ENCODE measurements at regions not wholly inside any gene's neighbourhood (a gene's known extent, or its start where the extent isn't known, plus 50 kb on each side); places are given as distances from the start of the nearest gene placed in this dataset.

- no peaks in the 10 kb centered on the region for H3K4me1 ChIP-seq (ENCODE audit: control insufficient read depth in 3 of 3, insufficient read depth in 2 of 3, low read depth in 1 of 3, low read length in 2 of 3)
- peaks cover 0 to 2% (median 2%) of the 10 kb centered on the region in 3 donors for H3K27me3 ChIP-seq (ENCODE audit: control insufficient read depth in 3 of 3, insufficient read depth in 3 of 3, low read length in 3 of 3)
- no peak overlapping the region for H3K4me3 ChIP-seq (ENCODE audit: low read depth in 1 of 3, low read length in 3 of 3)
- no peak for FAIRE-seq
- 97 to 100% (median 100%) methylated on average over 1 of the region's 1 CpG for WGBS, 3 donors
- H3K27ac ChIP-seq (ENCODE audit: low read depth in 1 of 3, low read length in 2 of 3) = no peak overlapping the region
- no peaks in the 10 kb centered on the region for H3K9me3 ChIP-seq (ENCODE audit: control insufficient read depth in 2 of 2, insufficient read depth in 1 of 2, low read depth in 1 of 2, low read length in 1 of 2)
- no peaks in the 10 kb centered on the region for H3K36me3 ChIP-seq (ENCODE audit: control insufficient read depth in 3 of 3, insufficient read depth in 2 of 3, low read depth in 1 of 3, low read length in 3 of 3)
- DNase-seq = no peak
Measured at GRCh38 chr2:235257590-235257989, 236.3 kb upstream of the AGAP1 start.

GRCh38 chr2:235262750-235263149 is 231.1 kb upstream of the AGAP1 start:
- Histone ChIP-seq H3K9me3 (ENCODE audit: control insufficient read depth in 2 of 2, insufficient read depth in 1 of 2, low read depth in 1 of 2, low read length in 1 of 2) (no peaks in the 10 kb centered on the region), H3K4me3 (ENCODE audit: low read depth in 1 of 3, low read length in 3 of 3) (no peak overlapping the region), H3K36me3 (ENCODE audit: control insufficient read depth in 3 of 3, insufficient read depth in 2 of 3, low read depth in 1 of 3, low read length in 3 of 3) (no peaks in the 10 kb centered on the region), H3K4me1 (ENCODE audit: control insufficient read depth in 3 of 3, insufficient read depth in 2 of 3, low read depth in 1 of 3, low read length in 2 of 3) (peaks cover 0 to 2% (median 0%) of the 10 kb centered on the region in 3 donors), H3K27me3 (ENCODE audit: control insufficient read depth in 3 of 3, insufficient read depth in 3 of 3, low read length in 3 of 3) (peaks cover 0 to 3% (median 0%) of the 10 kb centered on the region in 3 donors), H3K27ac (ENCODE audit: low read depth in 1 of 3, low read length in 2 of 3) (peak overlapping the region in 1 of 3 donors; percentile 45)
- 76 to 87% (median 80%) methylated on average over 4 of the region's 4 CpGs for WGBS, 3 donors
- DNase-seq = no peak
- FAIRE-seq = no peak

GRCh38 chr2:235263205-235264120 is 230.4 kb upstream of the AGAP1 start:
- DNase-seq = peak; percentile 54 to 81
- no peak overlapping the region for H3K4me3 ChIP-seq (ENCODE audit: low read depth in 1 of 3, low read length in 3 of 3)
- no peaks in the 10 kb centered on the region for H3K36me3 ChIP-seq (ENCODE audit: control insufficient read depth in 3 of 3, insufficient read depth in 2 of 3, low read depth in 1 of 3, low read length in 3 of 3)
- H3K27ac ChIP-seq (ENCODE audit: low read depth in 1 of 3, low read length in 2 of 3) = peak overlapping the region in 2 of 3 donors; percentile 34 to 74
- WGBS, 3 donors = 20 to 41% (median 26%) methylated on average over 28 of the region's 28 CpGs
- no peaks in the 10 kb centered on the region for H3K9me3 ChIP-seq (ENCODE audit: control insufficient read depth in 2 of 2, insufficient read depth in 1 of 2, low read depth in 1 of 2, low read length in 1 of 2)
- no peak for FAIRE-seq
- peaks cover 0 to 3% (median 2%) of the 10 kb centered on the region in 3 donors for H3K4me1 ChIP-seq (ENCODE audit: control insufficient read depth in 3 of 3, insufficient read depth in 2 of 3, low read depth in 1 of 3, low read length in 2 of 3)
- H3K27me3 ChIP-seq (ENCODE audit: control insufficient read depth in 3 of 3, insufficient read depth in 3 of 3, low read length in 3 of 3) = peaks cover 0 to 3% (median 0%) of the 10 kb centered on the region in 3 donors

GRCh38 chr2:235264121-235264493 is 229.7 kb upstream of the AGAP1 start:
- DNase-seq (no peak), FAIRE-seq (no peak)
- no peak overlapping the region for H3K4me3 ChIP-seq (ENCODE audit: low read depth in 1 of 3, low read length in 3 of 3)
- WGBS, 3 donors = 24 to 65% (median 28%) methylated on average over 1 of the region's 1 CpG
- H3K36me3 ChIP-seq (ENCODE audit: control insufficient read depth in 3 of 3, insufficient read depth in 2 of 3, low read depth in 1 of 3, low read length in 3 of 3) = no peaks in the 10 kb centered on the region
- H3K27ac ChIP-seq (ENCODE audit: low read depth in 1 of 3, low read length in 2 of 3) = peak overlapping the region in 1 of 3 donors; percentile 74
- no peaks in the 10 kb centered on the region for H3K9me3 ChIP-seq (ENCODE audit: control insufficient read depth in 2 of 2, insufficient read depth in 1 of 2, low read depth in 1 of 2, low read length in 1 of 2)
- H3K4me1 ChIP-seq (ENCODE audit: control insufficient read depth in 3 of 3, insufficient read depth in 2 of 3, low read depth in 1 of 3, low read length in 2 of 3) = peaks cover 0 to 3% (median 2%) of the 10 kb centered on the region in 3 donors
- H3K27me3 ChIP-seq (ENCODE audit: control insufficient read depth in 3 of 3, insufficient read depth in 3 of 3, low read length in 3 of 3) = peaks cover 0 to 3% (median 0%) of the 10 kb centered on the region in 3 donors

- DNase-seq = peak in 1 of 2 donors; percentile 10
- H3K27ac ChIP-seq (ENCODE audit: low read depth in 1 of 3, low read length in 2 of 3) = no peak overlapping the region
- WGBS, 3 donors = 30 to 82% (median 30%) methylated on average over 8 of the region's 8 CpGs
Measured at GRCh38 chr2:235264512-235264911, 229.3 kb upstream of the AGAP1 start.

GRCh38 chr2:235265348-235265965 is 228.4 kb upstream of the AGAP1 start:
- Histone ChIP-seq H3K4me1 (ENCODE audit: control insufficient read depth in 3 of 3, insufficient read depth in 2 of 3, low read depth in 1 of 3, low read length in 2 of 3) (peaks cover 0 to 3% (median 2%) of the 10 kb centered on the region in 3 donors), H3K36me3 (ENCODE audit: control insufficient read depth in 3 of 3, insufficient read depth in 2 of 3, low read depth in 1 of 3, low read length in 3 of 3) (no peaks in the 10 kb centered on the region), H3K27ac (ENCODE audit: low read depth in 1 of 3, low read length in 2 of 3) (no peak overlapping the region), H3K4me3 (ENCODE audit: low read depth in 1 of 3, low read length in 3 of 3) (no peak overlapping the region), H3K27me3 (ENCODE audit: control insufficient read depth in 3 of 3, insufficient read depth in 3 of 3, low read length in 3 of 3) (peaks cover 0 to 3% (median 0%) of the 10 kb centered on the region in 3 donors), H3K9me3 (ENCODE audit: control insufficient read depth in 2 of 2, insufficient read depth in 1 of 2, low read depth in 1 of 2, low read length in 1 of 2) (no peaks in the 10 kb centered on the region)
- 30 to 56% (median 49%) methylated on average over 9 of the region's 9 CpGs for WGBS, 3 donors
- DNase-seq (no peak), FAIRE-seq (no peak)

More at GRCh38 chr2:235264512-235264911, 229.3 kb upstream of the AGAP1 start:
- FAIRE-seq = no peak
- Histone ChIP-seq H3K4me1 (ENCODE audit: control insufficient read depth in 3 of 3, insufficient read depth in 2 of 3, low read depth in 1 of 3, low read length in 2 of 3) (peaks cover 0 to 3% (median 2%) of the 10 kb centered on the region in 3 donors), H3K4me3 (ENCODE audit: low read depth in 1 of 3, low read length in 3 of 3) (no peak overlapping the region), H3K27me3 (ENCODE audit: control insufficient read depth in 3 of 3, insufficient read depth in 3 of 3, low read length in 3 of 3) (peaks cover 0 to 3% (median 0%) of the 10 kb centered on the region in 3 donors), H3K9me3 (ENCODE audit: control insufficient read depth in 2 of 2, insufficient read depth in 1 of 2, low read depth in 1 of 2, low read length in 1 of 2) (no peaks in the 10 kb centered on the region), H3K36me3 (ENCODE audit: control insufficient read depth in 3 of 3, insufficient read depth in 2 of 3, low read depth in 1 of 3, low read length in 3 of 3) (no peaks in the 10 kb centered on the region)

- WGBS, 3 donors = 69 to 81% (median 75%) methylated on average over 3 of the region's 3 CpGs
- no peak overlapping the region for H3K27ac ChIP-seq (ENCODE audit: low read depth in 1 of 3, low read length in 2 of 3)
- FAIRE-seq = no peak
- H3K9me3 ChIP-seq (ENCODE audit: control insufficient read depth in 2 of 2, insufficient read depth in 1 of 2, low read depth in 1 of 2, low read length in 1 of 2) = no peaks in the 10 kb centered on the region
- DNase-seq = no peak
- H3K4me3 ChIP-seq (ENCODE audit: low read depth in 1 of 3, low read length in 3 of 3) = no peak overlapping the region
- H3K27me3 ChIP-seq (ENCODE audit: control insufficient read depth in 3 of 3, insufficient read depth in 3 of 3, low read length in 3 of 3) = peaks cover 0 to 6% (median 2%) of the 10 kb centered on the region in 3 donors
- H3K36me3 ChIP-seq (ENCODE audit: control insufficient read depth in 3 of 3, insufficient read depth in 2 of 3, low read depth in 1 of 3, low read length in 3 of 3) = no peaks in the 10 kb centered on the region
- H3K4me1 ChIP-seq (ENCODE audit: control insufficient read depth in 3 of 3, insufficient read depth in 2 of 3, low read depth in 1 of 3, low read length in 2 of 3) = peaks cover 0 to 3% (median 2%) of the 10 kb centered on the region in 3 donors
Measured at GRCh38 chr2:235267251-235267650, 226.6 kb upstream of the AGAP1 start.

GRCh38 chr2:235268535-235268934 is 225.3 kb upstream of the AGAP1 start:
- WGBS, 3 donors = 42 to 79% (median 57%) methylated on average over 7 of the region's 7 CpGs
- no peak for FAIRE-seq
- no peak for DNase-seq
- Histone ChIP-seq H3K27me3 (ENCODE audit: control insufficient read depth in 3 of 3, insufficient read depth in 3 of 3, low read length in 3 of 3) (peaks cover 0 to 3% (median 2%) of the 10 kb centered on the region in 3 donors), H3K36me3 (ENCODE audit: control insufficient read depth in 3 of 3, insufficient read depth in 2 of 3, low read depth in 1 of 3, low read length in 3 of 3) (no peaks in the 10 kb centered on the region), H3K9me3 (ENCODE audit: control insufficient read depth in 2 of 2, insufficient read depth in 1 of 2, low read depth in 1 of 2, low read length in 1 of 2) (no peaks in the 10 kb centered on the region), H3K4me3 (ENCODE audit: low read depth in 1 of 3, low read length in 3 of 3) (no peak overlapping the region), H3K27ac (ENCODE audit: low read depth in 1 of 3, low read length in 2 of 3) (no peak overlapping the region), H3K4me1 (ENCODE audit: control insufficient read depth in 3 of 3, insufficient read depth in 2 of 3, low read depth in 1 of 3, low read length in 2 of 3) (peaks cover 0 to 3% (median 2%) of the 10 kb centered on the region in 3 donors)
